WERI-Rb-1 (cell line): ENCODE measurements at regions not wholly inside any gene's neighbourhood (a gene's known extent, or its start where the extent isn't known, plus 50 kb on each side); places are given as distances from the start of the nearest gene placed in this dataset.

Experiments
- DNase-seq: peaks from one replicate; pipeline ENCODE4 v3.0.0-alpha.2; 2020
- H3K27ac ChIP-seq: fragments of 250-450 bp; sonication (Bioruptor Pico); 2 replicates; pipeline ENCODE4 v1.5.1; 2020; ENCODE audit warnings: mild to moderate bottlenecking, moderate library complexity
- H3K27me3 ChIP-seq: fragments of 250-450 bp; sonication (Bioruptor Pico); 2 replicates; pipeline ENCODE4 v1.5.1; 2021; ENCODE audit warnings: mild to moderate bottlenecking, low read depth, moderate library complexity; ENCODE audit not compliant: insufficient read depth, severe bottlenecking
- H3K36me3 ChIP-seq: fragments of 250-450 bp; sonication (Bioruptor Pico); 2 replicates; pipeline ENCODE4 v1.5.1; 2020; ENCODE audit warnings: mild to moderate bottlenecking, moderate library complexity
- H3K4me3 ChIP-seq: 2 replicates; pipeline ENCODE4 v1.5.1; 2011; ENCODE audit warnings: low read depth, mild to moderate bottlenecking, control low read depth, low read length
- H3K9me3 ChIP-seq: fragments of 250-450 bp; sonication (Bioruptor Pico); 2 replicates; pipeline ENCODE4 v1.5.1; 2021; ENCODE audit warnings: mild to moderate bottlenecking, moderate library complexity; ENCODE audit not compliant: severe bottlenecking
- CTCF ChIP-seq: IDR thresholded peaks from 2 replicates; pipeline ENCODE4 v1.5.1; 2011; ENCODE audit warnings: low read depth, mild to moderate bottlenecking, control low read depth, inconsistent platforms, low read length

DNA sequence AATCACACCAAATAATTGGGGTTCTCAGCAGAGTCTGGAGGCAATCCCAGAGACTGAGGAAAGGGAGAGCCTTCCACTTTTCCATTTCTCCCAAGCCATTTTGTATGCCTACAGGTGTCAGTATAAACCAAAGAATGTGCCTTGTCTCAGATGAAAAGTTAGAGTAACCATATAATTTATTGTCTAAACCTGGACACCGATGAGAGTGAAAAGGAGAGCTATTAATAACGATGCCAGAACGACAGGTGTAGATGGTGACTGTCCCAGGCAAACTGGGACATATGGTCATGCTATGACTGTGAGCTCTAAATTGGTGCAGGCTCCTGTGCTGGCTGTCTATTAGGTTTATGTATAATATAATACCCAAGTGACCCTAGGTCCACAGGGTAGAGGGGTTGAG is 219.6 kb downstream of the ARHGAP12 start:
- peak; percentile 33 for DNase-seq
- no peak for TF ChIP-seq CTCF
- Histone ChIP-seq H3K36me3 (no peaks in the 10 kb centered on the region), H3K27ac (peak overlapping the region; percentile 74), H3K27me3 (no peaks in the 10 kb centered on the region), H3K4me3 (no peak overlapping the region), H3K9me3 (no peaks in the 10 kb centered on the region)

DNA sequence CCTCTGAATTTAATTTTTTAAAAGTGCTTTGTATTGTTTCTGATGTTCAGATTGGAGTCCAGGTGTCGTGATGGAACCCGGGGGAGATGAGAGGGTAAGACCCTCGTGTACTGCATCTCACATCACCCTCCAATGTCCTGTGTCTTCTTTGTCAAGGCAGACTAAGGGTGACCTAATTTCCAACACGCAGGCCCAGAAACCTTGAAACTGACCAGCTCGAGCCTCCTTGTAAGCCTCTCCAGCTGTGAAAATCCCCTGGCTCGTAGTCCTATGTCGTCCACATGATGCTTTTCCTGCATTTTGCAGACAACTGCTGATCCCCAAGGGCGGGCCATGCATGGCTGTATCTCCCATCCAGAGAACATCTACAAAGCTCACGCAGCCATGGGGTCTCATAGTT is 220.2 kb downstream of the ARHGAP12 start:
- Histone ChIP-seq H3K9me3 (no peaks in the 10 kb centered on the region), H3K36me3 (no peaks in the 10 kb centered on the region), H3K27ac (peak overlapping the region; percentile 74), H3K4me3 (no peak overlapping the region), H3K27me3 (no peaks in the 10 kb centered on the region)
- TF ChIP-seq CTCF, result no peak
- DNase-seq, result peak; percentile 43

DNA sequence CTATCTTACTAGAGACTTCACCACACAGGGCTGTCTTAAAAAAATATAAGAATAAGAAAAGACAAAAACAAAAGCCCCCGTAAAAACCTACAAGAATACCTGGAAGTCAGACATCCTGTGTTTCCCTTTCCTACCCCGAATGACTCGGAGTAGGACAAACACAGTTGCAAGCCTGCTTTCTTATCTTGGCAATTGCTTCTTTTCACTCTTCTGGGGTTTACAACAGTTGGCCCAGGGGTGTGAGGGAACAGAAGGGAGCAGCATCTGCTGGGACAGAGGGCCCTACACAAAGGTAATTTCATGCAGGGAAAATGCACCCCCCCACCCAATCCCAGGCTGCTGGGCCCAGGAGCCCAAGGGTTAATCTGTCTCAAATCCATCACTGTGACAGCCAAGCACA is 220.6 kb downstream of the ARHGAP12 start:
- no peaks in the 10 kb centered on the region for H3K9me3 ChIP-seq
- peak overlapping the region; percentile 74 for H3K27ac ChIP-seq
- peak; percentile 48 for DNase-seq
- H3K4me3 ChIP-seq, result no peak overlapping the region
- no peaks in the 10 kb centered on the region for H3K27me3 ChIP-seq
- TF ChIP-seq CTCF, result no peak
- H3K36me3 ChIP-seq, result no peaks in the 10 kb centered on the region

GRCh38 chr10:31707093-31708039 is 221.3 kb downstream of the ARHGAP12 start:
- Histone ChIP-seq H3K9me3 (no peaks in the 10 kb centered on the region), H3K36me3 (no peaks in the 10 kb centered on the region), H3K27ac (peak overlapping the region; percentile 74), H3K4me3 (no peak overlapping the region), H3K27me3 (no peaks in the 10 kb centered on the region)
- no peak for TF ChIP-seq CTCF
- DNase-seq, result no peak

- no peak overlapping the region for H3K4me3 ChIP-seq
Measured at GRCh38 chr10:31706464-31707092, 222.1 kb downstream of the ARHGAP12 start.

More at GRCh38 chr10:31706464-31707092, 222.1 kb downstream of the ARHGAP12 start:
- TF ChIP-seq CTCF, result no peak
- Histone ChIP-seq H3K27ac (peak overlapping the region; percentile 74), H3K27me3 (no peaks in the 10 kb centered on the region), H3K9me3 (no peaks in the 10 kb centered on the region), H3K36me3 (no peaks in the 10 kb centered on the region)
- peak; percentile 14 for DNase-seq
